K562 (cell line): ENCODE measurements at regions not wholly inside any gene's neighbourhood (a gene's known extent, or its start where the extent isn't known, plus 50 kb on each side); places are given as distances from the start of the nearest gene placed in this dataset.

Source experiments
- ATAC-seq: fragments of 200-7000 bp; cut with Tn5 transposase; 3 replicates; pipeline ENCODE4 v1.9.1; 2020; ENCODE audit warnings: moderate library complexity
- BruUV-seq: library from RNA; stranded (reverse); fragments of 400-500 nt; replicated peaks from 2 replicates; lab custom pipeline; 2021; lab: Mats Ljungman, UMichigan
- CTCF ChIA-PET: fragments of 300-600 bp; formaldehyde crosslinking; extraction: SDS; loops from one replicate; lab custom pipeline; 2021; ENCODE audit warnings: low intra/inter-chr PET ratio; lab: Yijun Ruan, JAX
- POLR2A ChIA-PET: fragments of 300-600, 350-650 bp; sonication (Branson Sonifier 250); formaldehyde crosslinking; extraction: SDS; loops from one replicate; lab custom pipeline; 2021; ENCODE audit warnings: antibody characterized with exemption, inconsistent platforms; lab: Yijun Ruan, JAX
- DNase-seq, 4 experiments: peaks; one replicate each; pipeline versions ENCODE4 v3.0.0 to v3.0.0-alpha.2; 2011 to 2018; ENCODE audit warnings: low spot score in 3 of 4, mixed read lengths in 3 of 4; ENCODE audit errors: extremely low read depth in 1 of 4
- FAIRE-seq: peaks from 2 replicates; lab custom pipeline; 2011; peaks lifted over from hg19 to GRCh38; lab: Jason Lieb, UNC
- H2AFZ ChIP-seq: 2 replicates; pipeline ENCODE4 v1.6.0; 2011; ENCODE audit warnings: low read depth, low read length, control low read depth, inconsistent platforms
- H3K27ac ChIP-seq: fragments of 200-600 bp; 3 replicates; pipeline ENCODE4 v1.8.0; 2011; ENCODE audit warnings: low read depth, mild to moderate bottlenecking, control low read depth, inconsistent platforms, low read length, moderate library complexity, mixed read lengths; ENCODE audit errors: extremely low read depth
- H3K27me3 ChIP-seq, 2 experiments: fragments of 300-600 bp in 1 of 2; 2 replicates in 1 of 2; 3 replicates in 1 of 2; pipeline versions ENCODE4 v1.6.0 to v1.8.0; 2011; ENCODE audit warnings: inconsistent platforms in 2 of 2, low read length in 2 of 2, mild to moderate bottlenecking in 1 of 2, mixed read lengths in 1 of 2, moderate library complexity in 1 of 2; ENCODE audit not compliant: control insufficient read depth in 2 of 2, insufficient read depth in 2 of 2
- H3K36me3 ChIP-seq: fragments of 300-600 bp; 3 replicates; pipeline ENCODE4 v1.8.0; 2011; ENCODE audit warnings: mild to moderate bottlenecking, low read length, inconsistent platforms; ENCODE audit not compliant: control insufficient read depth, insufficient read depth
- H3K4me1 ChIP-seq, 2 experiments: fragments of 200-600 bp in 1 of 2; replicated peaks in 1 of 2; 2 replicates in 1 of 2; 3 replicates in 1 of 2; pipeline versions ENCODE4 v1.5.1 to v1.8.0; 2011; ENCODE audit warnings: inconsistent platforms in 2 of 2, low read length in 2 of 2, mild to moderate bottlenecking in 1 of 2, mixed read lengths in 1 of 2, moderate library complexity in 1 of 2; ENCODE audit not compliant: control insufficient read depth in 2 of 2, insufficient read depth in 2 of 2
- H3K4me2 ChIP-seq: 2 replicates; pipeline ENCODE4 v1.6.1; 2011; ENCODE audit warnings: low read length, control low read depth, inconsistent platforms, mixed read lengths; ENCODE audit not compliant: insufficient read depth
- H3K4me3 ChIP-seq: fragments of 200-600 bp; sonication (generic), shearing (Covaris generic); 2 replicates; pipeline ENCODE4 v1.5.1; 2016; ENCODE audit warnings: control low read depth, inconsistent platforms
- H3K79me2 ChIP-seq: fragments of 200-600 bp; 3 replicates; pipeline ENCODE4 v1.8.0; 2011; ENCODE audit warnings: low read length, inconsistent platforms; ENCODE audit not compliant: control insufficient read depth, insufficient read depth
- H3K9ac ChIP-seq, 2 experiments: 2 replicates each; pipeline versions ENCODE4 v1.6.0 to v1.6.1; 2011; ENCODE audit warnings: low read depth in 2 of 2, low read length in 2 of 2, control low read depth in 1 of 2, inconsistent platforms in 1 of 2, mild to moderate bottlenecking in 1 of 2, mixed read lengths in 1 of 2; ENCODE audit not compliant: insufficient read depth in 1 of 2
- H3K9me1 ChIP-seq: one replicate; pipeline ENCODE4 v1.6.0; 2011; ENCODE audit warnings: inconsistent platforms, mild to moderate bottlenecking, low read length, moderate library complexity; ENCODE audit not compliant: control insufficient read depth, insufficient read depth
- H3K9me3 ChIP-seq: replicated peaks from 2 replicates; pipeline ENCODE4 v1.5.1; 2011; ENCODE audit warnings: low read depth, low read length, inconsistent platforms; ENCODE audit not compliant: control insufficient read depth, insufficient read depth
- H4K20me1 ChIP-seq: replicated peaks from 2 replicates; pipeline ENCODE4 v1.6.1; 2011; ENCODE audit warnings: low read length, inconsistent platforms, mixed read lengths; ENCODE audit not compliant: control insufficient read depth, insufficient read depth
- CCAR2 ChIP-seq: fragments of 200-400 bp; formaldehyde crosslinking; IDR thresholded peaks from 2 replicates; pipeline ENCODE4 v1.6.1; 2017; ENCODE audit warnings: mild to moderate bottlenecking, low read depth, low read length
- GMEB1 ChIP-seq: fragments of 250-450 bp; sonication (Bioruptor Pico); IDR thresholded peaks from 2 replicates; pipeline ENCODE4 v1.4.0; 2020; ENCODE audit warnings: mild to moderate bottlenecking
- HDAC3 ChIP-seq: fragments of 450-650 bp; IDR thresholded peaks from 2 replicates; pipeline ENCODE4 v1.6.1; 2018; ENCODE audit warnings: borderline replicate concordance, mild to moderate bottlenecking, moderate library complexity; ENCODE audit not compliant: partially characterized antibody
- KDM4B ChIP-seq, 2 experiments: fragments of 450-650 bp in 1 of 2; sonication (generic) in 1 of 2; IDR thresholded peaks; 2 replicates each; pipeline ENCODE4 v1.6.1; 2016 to 2017; ENCODE audit warnings: borderline replicate concordance in 2 of 2, antibody characterized with exemption in 1 of 2, low read depth in 1 of 2, mild to moderate bottlenecking in 1 of 2
- MIER1 ChIP-seq: fragments of 450-650 bp; IDR thresholded peaks from 2 replicates; pipeline ENCODE4 v1.6.1; 2016; ENCODE audit warnings: antibody characterized with exemption, mild to moderate bottlenecking, low read depth
- PHF20 ChIP-seq: fragments of 450-650 bp; IDR thresholded peaks from 2 replicates; pipeline ENCODE4 v1.6.1; 2018; ENCODE audit not compliant: partially characterized antibody
- TFAM ChIP-seq: fragments of 250-450 bp; sonication (Bioruptor Pico); conservative IDR thresholded peaks from 2 replicates; pipeline ENCODE4 v1.5.0; 2021; ENCODE audit warnings: mild to moderate bottlenecking, moderate library complexity
- ZBTB43 ChIP-seq: sonication (generic); formaldehyde crosslinking; IDR thresholded peaks from 2 replicates; pipeline ENCODE4 v1.8.0; 2023; ENCODE audit warnings: mild to moderate bottlenecking, missing genetic modification reagents
- ZNF165 ChIP-seq: fragments of 250-450 bp; sonication (Bioruptor Pico); IDR thresholded peaks from 2 replicates; pipeline ENCODE4 v1.4.0; 2020; ENCODE audit warnings: borderline replicate concordance
- ZNF3 ChIP-seq: fragments of 250-450 bp; sonication (Bioruptor Pico); IDR thresholded peaks from 2 replicates; pipeline ENCODE4 v1.5.0; 2021; ENCODE audit warnings: mild to moderate bottlenecking, moderate library complexity
- ZNF311 ChIP-seq: fragments of 250-450 bp; sonication (Bioruptor Pico); IDR thresholded peaks from 2 replicates; pipeline ENCODE4 v1.4.0; 2020; ENCODE audit warnings: mild to moderate bottlenecking, moderate library complexity
- ZNF507 ChIP-seq: conservative IDR thresholded peaks from 2 replicates; pipeline ENCODE4 v1.6.1; 2017; ENCODE audit warnings: missing genetic modification characterization, missing compliant biosample characterization
- WGBS: fragments of 100-300 bp; shearing (Covaris generic); methylation state at CpG from one replicate; pipeline ENCODE4 v1.1.6; 2016; ENCODE audit warnings: low coverage, mixed read lengths; ENCODE audit not compliant: insufficient coverage; ENCODE audit errors: missing lambda C conversion rate; 5-methylcytosine and 5-hydroxymethylcytosine counted together
- in situ Hi-C: fragments of 300-500 bp; cut with MboI; formaldehyde crosslinking; loops from 4 replicates; pipeline ENCODE4 v1.15.0; 2018; ENCODE audit warnings: inconsistent platforms, mixed read lengths
- intact Hi-C: fragments of 100-400 bp; cut with micrococcal nuclease; formaldehyde crosslinking; loops from 2 replicates; pipeline ENCODE4 v1.14.2; 2022
- TF ChIP-seq, protein P1 (sequence below): sonication (generic); formaldehyde crosslinking; IDR thresholded peaks from 2 replicates; pipeline ENCODE4 v1.8.1; 2023; ENCODE audit warnings: mild to moderate bottlenecking, missing genetic modification reagents, moderate library complexity
- TF ChIP-seq, protein P2 (sequence below): sonication (generic); formaldehyde crosslinking; IDR thresholded peaks from 2 replicates; pipeline ENCODE4 v1.8.1; 2023; ENCODE audit warnings: mild to moderate bottlenecking, missing genetic modification reagents

DNA sequence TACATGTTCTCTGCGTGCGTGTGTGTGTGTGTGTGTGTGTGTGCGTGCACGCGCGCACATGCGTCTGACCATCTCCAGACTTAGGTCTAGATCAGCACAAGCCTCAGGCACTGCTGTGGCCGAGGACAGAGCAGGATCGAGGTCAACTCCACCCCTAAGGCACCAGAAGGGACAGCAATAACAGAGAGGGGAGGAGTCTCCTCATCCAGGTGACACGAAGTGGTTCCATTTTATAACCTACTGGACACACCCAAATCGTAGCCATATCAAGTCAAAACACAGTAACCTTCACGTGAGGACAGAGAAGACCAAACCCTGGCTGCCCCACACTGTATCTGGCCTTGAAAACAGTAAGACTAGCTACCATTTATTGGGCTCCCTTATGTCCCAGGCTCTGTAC lies 224.1 kb downstream of the FGFR2 start:
- CTCF ChIA-PET: no interaction called here
- no peak for FAIRE-seq
- in situ Hi-C loops (no loop called here), intact Hi-C loops (no loop called here)
- BruUV-seq: no TSS peak
- no peak for ATAC-seq
- Histone ChIP-seq H3K36me3 (no peaks in the 10 kb centered on the region), H3K4me1 (no peaks in the 10 kb centered on the region), H3K27ac (no peak overlapping the region), H4K20me1 (no peaks in the 10 kb centered on the region), H3K9me3 (no peaks in the 10 kb centered on the region), H3K9ac (no peak overlapping the region), H2AFZ (no peak overlapping the region), H3K4me3 (no peak overlapping the region), H3K27me3 (no peaks in the 10 kb centered on the region), H3K4me2 (no peak overlapping the region), H3K79me2 (no peaks in the 10 kb centered on the region), H3K9me1 (no peaks in the 10 kb centered on the region)
- no peak for TF ChIP-seq ZBTB43
- TF ChIP-seq ZNF311 (CRISPR knock-in tag): no peak
- TF ChIP-seq HDAC3: no peak
- no peak for TF ChIP-seq ZNF165 (CRISPR knock-in tag)
- no peak for TF ChIP-seq ZNF3 (CRISPR knock-in tag)
- TF ChIP-seq ZNF507 (tag): no peak
- TF ChIP-seq KDM4B (IDR thresholded peaks at IDR 0.05; ENCODE audit: borderline replicate concordance in 2 of 2, low read depth in 1 of 2): no peak
- TF ChIP-seq, protein P1, sequence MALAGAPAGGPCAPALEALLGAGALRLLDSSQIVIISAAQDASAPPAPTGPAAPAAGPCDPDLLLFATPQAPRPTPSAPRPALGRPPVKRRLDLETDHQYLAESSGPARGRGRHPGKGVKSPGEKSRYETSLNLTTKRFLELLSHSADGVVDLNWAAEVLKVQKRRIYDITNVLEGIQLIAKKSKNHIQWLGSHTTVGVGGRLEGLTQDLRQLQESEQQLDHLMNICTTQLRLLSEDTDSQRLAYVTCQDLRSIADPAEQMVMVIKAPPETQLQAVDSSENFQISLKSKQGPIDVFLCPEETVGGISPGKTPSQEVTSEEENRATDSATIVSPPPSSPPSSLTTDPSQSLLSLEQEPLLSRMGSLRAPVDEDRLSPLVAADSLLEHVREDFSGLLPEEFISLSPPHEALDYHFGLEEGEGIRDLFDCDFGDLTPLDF (CRISPR knock-in tag): no peak
- no peak for TF ChIP-seq PHF20
- TF ChIP-seq TFAM (CRISPR knock-in tag): no peak
- TF ChIP-seq CCAR2: no peak
- TF ChIP-seq MIER1: no peak
- no peak for TF ChIP-seq GMEB1 (CRISPR knock-in tag)
- TF ChIP-seq, protein P2, sequence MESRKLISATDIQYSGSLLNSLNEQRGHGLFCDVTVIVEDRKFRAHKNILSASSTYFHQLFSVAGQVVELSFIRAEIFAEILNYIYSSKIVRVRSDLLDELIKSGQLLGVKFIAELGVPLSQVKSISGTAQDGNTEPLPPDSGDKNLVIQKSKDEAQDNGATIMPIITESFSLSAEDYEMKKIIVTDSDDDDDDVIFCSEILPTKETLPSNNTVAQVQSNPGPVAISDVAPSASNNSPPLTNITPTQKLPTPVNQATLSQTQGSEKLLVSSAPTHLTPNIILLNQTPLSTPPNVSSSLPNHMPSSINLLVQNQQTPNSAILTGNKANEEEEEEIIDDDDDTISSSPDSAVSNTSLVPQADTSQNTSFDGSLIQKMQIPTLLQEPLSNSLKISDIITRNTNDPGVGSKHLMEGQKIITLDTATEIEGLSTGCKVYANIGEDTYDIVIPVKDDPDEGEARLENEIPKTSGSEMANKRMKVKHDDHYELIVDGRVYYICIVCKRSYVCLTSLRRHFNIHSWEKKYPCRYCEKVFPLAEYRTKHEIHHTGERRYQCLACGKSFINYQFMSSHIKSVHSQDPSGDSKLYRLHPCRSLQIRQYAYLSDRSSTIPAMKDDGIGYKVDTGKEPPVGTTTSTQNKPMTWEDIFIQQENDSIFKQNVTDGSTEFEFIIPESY (CRISPR knock-in tag): no peak
- POLR2A ChIA-PET: no interaction called here
- DNase-seq: no peak
- WGBS: 15% methylated on average over 9 of the region's 12 CpGs
